HepG2 (cell line): ENCODE measurements at regions not wholly inside any gene's neighbourhood (a gene's known extent, or its start where the extent isn't known, plus 50 kb on each side); places are given as distances from the start of the nearest gene placed in this dataset.

Source experiments
- ATAC-seq: fragments of 200-7000 bp; cut with Tn5 transposase; 3 replicates; pipeline ENCODE4 v1.9.1; 2020; ENCODE audit warnings: mild to moderate bottlenecking, moderate library complexity
- BruUV-seq: library from RNA; stranded (reverse); fragments of 400-500 nt; replicated peaks from 2 replicates; lab custom pipeline; 2021; lab: Mats Ljungman, UMichigan
- CTCF ChIA-PET: fragments of 300-600 bp; formaldehyde crosslinking; extraction: SDS; loops from one replicate; lab custom pipeline; 2021; ENCODE audit warnings: low total read pairs, inconsistent platforms, low intra/inter-chr PET ratio; lab: Yijun Ruan, JAX
- POLR2A ChIA-PET: fragments of 350-600 bp; sonication (Branson Sonifier 250); formaldehyde crosslinking; loops from one replicate; lab custom pipeline; 2020; ENCODE audit warnings: antibody characterized with exemption, inconsistent platforms; lab: Yijun Ruan, JAX
- DNase-seq: peaks from one replicate; pipeline ENCODE4 v3.0.0-alpha.2; 2015; ENCODE audit warnings: low spot score
- FAIRE-seq: peaks from 3 replicates; lab custom pipeline; 2011; peaks lifted over from hg19 to GRCh38; lab: Jason Lieb, UNC
- H2AFZ ChIP-seq: one replicate; pipeline ENCODE4 v1.6.1; 2011; ENCODE audit warnings: low read length, inconsistent platforms
- H3K27ac ChIP-seq: fragments of 300-600 bp; 3 replicates; pipeline ENCODE4 v1.8.0; 2011; ENCODE audit warnings: mixed run types, mild to moderate bottlenecking, mixed read lengths, low read length, inconsistent platforms; ENCODE audit not compliant: insufficient read depth; ENCODE audit errors: extremely low read length
- H3K27me3 ChIP-seq, 2 experiments: fragments of 200-600 bp in 1 of 2; 2 replicates in 1 of 2; 3 replicates in 1 of 2; pipeline versions ENCODE4 v1.6.0 to v1.8.0; 2011; ENCODE audit warnings: low read length in 2 of 2, mild to moderate bottlenecking in 2 of 2, moderate library complexity in 2 of 2, inconsistent platforms in 1 of 2; ENCODE audit not compliant: insufficient read depth in 2 of 2, control insufficient read depth in 1 of 2
- H3K36me3 ChIP-seq, 2 experiments: fragments of 200-600 bp in 1 of 2; replicated peaks in 1 of 2; 2 replicates in 1 of 2; 3 replicates in 1 of 2; pipeline versions ENCODE4 v1.5.1 to v1.8.0; 2011; ENCODE audit warnings: low read length in 2 of 2, inconsistent platforms in 1 of 2; ENCODE audit not compliant: insufficient read depth in 2 of 2, control insufficient read depth in 1 of 2
- H3K4me1 ChIP-seq: 2 replicates; pipeline ENCODE4 v1.5.1; 2012; ENCODE audit warnings: low read length, inconsistent platforms; ENCODE audit not compliant: insufficient read depth
- H3K4me2 ChIP-seq: 2 replicates; pipeline ENCODE4 v1.6.0; 2011; ENCODE audit warnings: low read depth, low read length, inconsistent platforms
- H3K4me3 ChIP-seq, 3 experiments: fragments of 200-600 bp in 1 of 3; sonication (generic), shearing (Covaris generic) in 1 of 3; replicated peaks in 1 of 3; 2 replicates each; pipeline ENCODE4 v1.5.1; 2011 to 2016; ENCODE audit warnings: low read length in 3 of 3, inconsistent platforms in 2 of 3, low read depth in 2 of 3, mild to moderate bottlenecking in 2 of 3, control low read depth in 1 of 3, mixed read lengths in 1 of 3; ENCODE audit not compliant: insufficient read depth in 1 of 3
- H3K79me2 ChIP-seq: one replicate; pipeline ENCODE4 v1.6.1; 2011; ENCODE audit warnings: low read length, inconsistent platforms; ENCODE audit not compliant: insufficient read depth
- H3K9ac ChIP-seq: 2 replicates; pipeline ENCODE4 v1.6.0; 2011; ENCODE audit warnings: mild to moderate bottlenecking, low read depth, low read length, inconsistent platforms; ENCODE audit not compliant: insufficient read depth
- H3K9me3 ChIP-seq: 2 replicates; pipeline ENCODE4 v1.5.1; 2012; ENCODE audit warnings: mild to moderate bottlenecking, low read length
- H4K20me1 ChIP-seq: 2 replicates; pipeline ENCODE4 v1.6.0; 2011; ENCODE audit warnings: inconsistent platforms, mild to moderate bottlenecking, low read length, moderate library complexity; ENCODE audit not compliant: insufficient read depth
- KAT7 ChIP-seq: IDR thresholded peaks from 2 replicates; pipeline ENCODE4 v1.6.1; 2018; ENCODE audit warnings: borderline replicate concordance, missing compliant biosample characterization
- NCOA1 ChIP-seq: sonication (generic); formaldehyde crosslinking; IDR thresholded peaks from 2 replicates; pipeline ENCODE4 v1.9.0; 2021; ENCODE audit warnings: missing genetic modification reagents
- PBX2 ChIP-seq: IDR thresholded peaks from 2 replicates; pipeline ENCODE4 v1.6.1; 2016; ENCODE audit warnings: control low read depth
- POLR2A ChIP-seq, 2 experiments: IDR thresholded peaks; 2 replicates each; pipeline ENCODE4 v1.6.1; 2011; ENCODE audit warnings: low read depth in 2 of 2, low read length in 2 of 2, mild to moderate bottlenecking in 1 of 2, moderate library complexity in 1 of 2; ENCODE audit not compliant: insufficient read depth in 1 of 2
- RCOR2 ChIP-seq: IDR thresholded peaks from 2 replicates; pipeline ENCODE4 v1.6.1; 2016; ENCODE audit warnings: missing biosample characterization, missing genetic modification reagents
- THRA ChIP-seq: sonication (generic); formaldehyde crosslinking; IDR thresholded peaks from 2 replicates; pipeline ENCODE4 v1.4.0; 2020; ENCODE audit warnings: missing genetic modification reagents, borderline replicate concordance
- ZBTB39 ChIP-seq: sonication (generic); formaldehyde crosslinking; IDR thresholded peaks from 2 replicates; pipeline ENCODE4 v1.5.0; 2020; ENCODE audit warnings: missing genetic modification reagents
- ZBTB42 ChIP-seq: sonication (generic); formaldehyde crosslinking; IDR thresholded peaks from 2 replicates; pipeline ENCODE4 v1.5.0; 2020; ENCODE audit warnings: mild to moderate bottlenecking, missing genetic modification reagents
- ZBTB7A ChIP-seq: sonication (generic); formaldehyde crosslinking; IDR thresholded peaks from 2 replicates; pipeline ENCODE4 v1.8.0; 2022; ENCODE audit warnings: mild to moderate bottlenecking, missing genetic modification reagents
- ZMAT5 ChIP-seq: sonication (generic); formaldehyde crosslinking; IDR thresholded peaks from 2 replicates; pipeline ENCODE4 v1.5.0; 2020; ENCODE audit warnings: mild to moderate bottlenecking, low read depth, missing genetic modification reagents, borderline replicate concordance
- ZNF451 ChIP-seq: sonication (generic); formaldehyde crosslinking; IDR thresholded peaks from 2 replicates; pipeline ENCODE4 v1.5.0; 2020; ENCODE audit warnings: mild to moderate bottlenecking, missing genetic modification reagents
- ZNF556 ChIP-seq: sonication (generic); formaldehyde crosslinking; IDR thresholded peaks from 2 replicates; pipeline ENCODE4 v1.4.0; 2020; ENCODE audit warnings: mild to moderate bottlenecking, missing genetic modification reagents, borderline replicate concordance
- ZNF674 ChIP-seq: sonication (generic); formaldehyde crosslinking; IDR thresholded peaks from 2 replicates; pipeline ENCODE4 v1.5.0; 2020; ENCODE audit warnings: low read depth, mild to moderate bottlenecking, missing genetic modification reagents
- WGBS: methylation state at CpG from one replicate; pipeline ENCODE4 v1.1.6; 2017; ENCODE audit warnings: low lambda C conversion rate; 5-methylcytosine and 5-hydroxymethylcytosine counted together
- in situ Hi-C: cut with HindIII; loops from 2 replicates; pipeline ENCODE4 v1.10.0; 2017; ENCODE audit warnings: low pct_unique_long_range_greater_than_20kb; ENCODE audit not compliant: extremely low pct_ligation_motif_present
- intact Hi-C: fragments of 100-400 bp; cut with micrococcal nuclease; formaldehyde crosslinking; loops from one replicate; pipeline ENCODE4 v1.10.0; 2022; ENCODE audit not compliant: unreplicated experiment

GRCh38 chr5:3050863-3051262 is 299.4 kb upstream of the IRX2 start:
- 31% methylated on average over 3 of the region's 13 CpGs for WGBS
- no peaks in the 10 kb centered on the region for H4K20me1 ChIP-seq
- BruUV-seq, result no TSS peak
- H2AFZ ChIP-seq, result no peak overlapping the region
- ChIA-PET CTCF (no interaction called here), POLR2A (no interaction called here)
- intact Hi-C loops, result no loop called here
- no peaks in the 10 kb centered on the region for H3K79me2 ChIP-seq
- no peaks in the 10 kb centered on the region for H3K4me1 ChIP-seq
- ATAC-seq (no peak), DNase-seq (no peak), FAIRE-seq (no peak)
- H3K27me3 ChIP-seq, result no peaks in the 10 kb centered on the region; a peak in 1 of 5 replicates
- TF ChIP-seq THRA (CRISPR knock-in tag) (no peak), ZNF451 (CRISPR knock-in tag) (no peak), PBX2 (CRISPR knock-in tag) (no peak), ZNF674 (CRISPR knock-in tag) (no peak), ZBTB39 (CRISPR knock-in tag) (no peak), ZNF556 (CRISPR knock-in tag) (no peak), KAT7 (CRISPR knock-in tag) (no peak), ZBTB7A (CRISPR knock-in tag) (no peak), NCOA1 (CRISPR knock-in tag) (no peak), ZBTB42 (CRISPR knock-in tag) (no peak), RCOR2 (CRISPR knock-in tag) (no peak), ZMAT5 (CRISPR knock-in tag) (no peak), POLR2A (IDR thresholded peaks at IDR 0.05; ENCODE audit: insufficient read depth in 1 of 2, low read depth in 2 of 2, low read length in 2 of 2) (no peak)
- no peak overlapping the region for H3K27ac ChIP-seq
- no peaks in the 10 kb centered on the region for H3K36me3 ChIP-seq
- no peak overlapping the region for H3K4me2 ChIP-seq
- in situ Hi-C loops, result no loop called here
- no peak overlapping the region for H3K4me3 ChIP-seq
- H3K9ac ChIP-seq, result no peak overlapping the region
- no peaks in the 10 kb centered on the region for H3K9me3 ChIP-seq
